ENCODE measurements at regions not wholly inside any gene's neighbourhood (a gene's known extent, or its start where the extent isn't known, plus 50 kb on each side); places are given as distances from the start of the nearest gene placed in this dataset.

- H3K4me3 ChIP-seq (ENCODE audit: low read depth, low read length): no peak overlapping the region
- no peak for DNase-seq (ENCODE audit: low read depth)
- no peak for TF ChIP-seq CTCF (IDR thresholded peaks at IDR 0.05; ENCODE audit: insufficient read depth, low read length)
Observed at GRCh38 chr18:44320619-44321460, 359.8 kb upstream of the SETBP1 start.

GRCh38 chr18:44321868-44322590 is 358.7 kb upstream of the SETBP1 start:
- no peak for TF ChIP-seq CTCF (IDR thresholded peaks at IDR 0.05; ENCODE audit: insufficient read depth, low read length)
- H3K4me3 ChIP-seq (ENCODE audit: low read depth, low read length): no peak overlapping the region
- no peak for DNase-seq (ENCODE audit: low read depth)

GRCh38 chr18:44323125-44323524 is 357.6 kb upstream of the SETBP1 start:
- no peak for DNase-seq (ENCODE audit: low read depth)
- no peak for TF ChIP-seq CTCF (IDR thresholded peaks at IDR 0.05; ENCODE audit: insufficient read depth, low read length)
- H3K4me3 ChIP-seq (ENCODE audit: low read depth, low read length): no peak overlapping the region

- no peak for TF ChIP-seq CTCF (IDR thresholded peaks at IDR 0.05; ENCODE audit: insufficient read depth, low read length)
- no peak overlapping the region for H3K4me3 ChIP-seq (ENCODE audit: low read depth, low read length)
- DNase-seq (ENCODE audit: low read depth): peak; percentile 16
Observed at GRCh38 chr18:44324361-44324760, 356.3 kb upstream of the SETBP1 start.

- peak; percentile 87 for DNase-seq (ENCODE audit: low read depth)
- H3K4me3 ChIP-seq (ENCODE audit: low read depth, low read length): no peak overlapping the region
- TF ChIP-seq CTCF (IDR thresholded peaks at IDR 0.05; ENCODE audit: insufficient read depth, low read length): peak; percentile 68
Observed at GRCh38 chr18:44325903-44326635, 354.6 kb upstream of the SETBP1 start.

GRCh38 chr18:44331656-44332570 is 348.8 kb upstream of the SETBP1 start:
- H3K4me3 ChIP-seq (ENCODE audit: low read depth, low read length): no peak overlapping the region
- DNase-seq (ENCODE audit: low read depth): no peak
- TF ChIP-seq CTCF (IDR thresholded peaks at IDR 0.05; ENCODE audit: insufficient read depth, low read length): no peak

Data from fibroblast of the aortic adventitia (primary cell).